HG03565 (cell line): ENCODE measurements at regions not wholly inside any gene's neighbourhood (a gene's known extent, or its start where the extent isn't known, plus 50 kb on each side); places are given as distances from the start of the nearest gene placed in this dataset.

Experiments
- ATAC-seq: cut with Tn5 transposase; IDR thresholded peaks from one replicate; pipeline ENCODE4 v1.9.1; 2021; ENCODE audit warnings: mild to moderate bottlenecking, moderate library complexity; ENCODE audit not compliant: unreplicated experiment

DNA sequence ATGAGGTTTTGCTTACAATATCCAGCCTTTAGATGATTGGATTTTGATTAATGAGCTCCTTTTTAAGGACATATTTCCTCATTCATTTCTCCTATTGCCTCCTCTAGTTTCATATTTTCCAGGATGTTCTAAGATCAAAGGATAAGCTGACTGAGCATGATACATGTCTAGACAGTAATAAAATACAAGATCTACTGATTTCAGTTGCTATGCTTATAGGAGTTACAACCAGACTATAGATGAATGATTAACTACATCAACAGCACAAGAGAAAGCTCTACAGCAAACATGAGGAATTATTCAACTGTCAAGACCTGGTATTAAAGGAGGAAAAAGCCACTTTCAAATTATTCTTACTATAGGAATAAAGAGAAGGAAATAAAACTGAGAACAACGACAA, 85.0 kb upstream of the LINC00305 start:
- ATAC-seq, result no peak

DNA sequence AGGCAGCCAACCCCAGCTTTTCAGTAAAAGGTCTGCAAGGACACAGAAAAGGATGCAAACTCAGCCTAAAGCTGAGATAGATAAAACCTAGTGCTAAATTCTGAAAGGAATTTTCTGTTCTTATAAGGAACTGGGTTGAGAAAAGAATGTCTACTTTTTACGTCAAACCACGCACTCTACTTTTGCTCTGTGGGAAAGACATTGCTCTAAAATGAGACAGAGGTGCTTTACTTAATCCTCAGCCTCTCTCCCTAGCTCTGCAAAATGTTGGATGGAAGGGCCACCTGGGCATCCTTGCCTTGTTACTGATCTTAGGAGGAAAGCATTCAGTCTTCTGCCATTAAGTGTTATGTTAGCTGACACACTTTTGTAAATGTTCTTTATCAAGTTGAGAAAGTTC, 72.1 kb upstream of the LINC00305 start:
- no peak for ATAC-seq

DNA sequence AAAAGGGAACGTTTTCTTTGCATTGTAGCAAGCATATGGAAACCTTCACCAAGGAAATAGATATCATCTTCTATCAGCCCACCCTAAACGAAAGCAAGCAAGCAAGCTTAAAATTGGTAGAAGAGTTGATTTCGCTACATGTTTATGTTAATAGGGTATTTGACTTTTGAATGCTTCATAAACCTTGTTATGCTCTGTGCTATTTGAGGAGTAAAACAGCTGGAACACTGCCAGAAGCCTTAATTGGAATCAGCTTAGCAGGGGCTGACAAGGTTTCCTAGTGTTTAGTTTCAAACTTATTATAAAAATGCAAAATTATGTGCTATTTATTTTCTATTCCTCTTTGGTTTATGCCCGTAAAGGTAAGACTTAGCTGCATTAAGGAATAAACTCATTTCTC, 70.6 kb upstream of the LINC00305 start:
- ATAC-seq, result no peak

DNA sequence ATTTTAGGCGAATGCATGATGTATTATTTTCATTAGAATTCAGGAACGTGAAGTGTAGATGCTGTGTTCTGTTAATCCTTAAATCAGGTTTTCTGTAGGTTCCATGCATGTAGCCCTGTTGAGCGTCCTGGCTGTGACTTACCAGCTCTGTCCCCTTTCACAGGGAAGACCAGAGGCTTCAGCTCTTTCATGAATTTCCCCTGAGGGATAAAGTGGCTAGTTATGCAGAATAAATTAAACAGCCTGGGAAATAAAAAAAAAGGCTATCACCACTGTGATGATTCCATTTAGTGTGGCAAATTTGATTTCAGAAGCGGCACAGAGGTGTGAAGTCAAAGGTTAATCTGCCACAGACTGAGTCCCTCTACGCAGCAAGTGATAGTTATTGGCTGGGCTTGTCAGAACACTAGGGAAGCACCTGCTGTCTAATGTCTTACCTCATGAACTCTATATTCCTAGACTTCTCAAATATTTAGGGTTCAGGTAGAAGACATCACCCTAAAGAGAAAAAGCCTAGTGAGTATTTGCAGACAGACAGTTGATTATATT, 61.6 kb upstream of the LINC00305 start:
- ATAC-seq, result no peak

DNA sequence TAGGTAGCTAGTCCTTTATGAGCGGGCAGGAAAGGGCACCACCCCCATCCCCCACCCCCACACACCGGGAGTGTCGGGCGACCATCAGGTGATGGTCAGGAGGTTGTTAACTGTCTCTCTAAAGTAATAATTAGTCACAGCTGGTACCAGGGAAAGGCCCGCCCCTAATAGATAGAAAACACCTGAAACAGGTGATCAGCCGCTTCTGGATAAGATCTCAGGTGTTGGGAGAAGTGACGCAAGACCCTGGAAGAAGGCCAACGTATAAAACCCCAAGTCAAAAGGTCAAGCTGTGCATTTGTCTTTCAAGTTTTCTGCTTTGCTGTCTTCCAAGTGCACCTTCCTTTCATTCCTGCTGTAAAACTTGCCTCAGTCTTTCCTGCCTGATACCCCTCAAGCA, 59.6 kb upstream of the LINC00305 start:
- no peak for ATAC-seq

DNA sequence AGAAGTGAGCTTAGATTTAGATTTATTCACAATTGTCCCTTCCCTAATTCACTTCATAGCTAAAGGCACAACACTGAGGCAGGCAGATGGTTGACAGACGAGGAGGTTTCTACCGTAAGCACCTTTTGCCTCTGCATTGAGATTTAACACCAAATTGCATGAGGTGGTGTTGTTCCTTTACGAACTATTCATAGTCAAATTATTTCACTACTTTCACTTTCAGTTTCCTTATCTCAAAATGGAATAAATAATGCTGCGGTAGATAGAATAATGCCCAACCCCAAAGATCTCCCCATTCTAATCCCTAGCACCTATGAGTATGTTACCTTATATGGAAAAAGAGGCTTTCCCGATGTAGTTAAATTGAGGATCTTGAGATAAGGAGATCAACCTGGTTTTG, 58.9 kb upstream of the LINC00305 start:
- no peak for ATAC-seq

DNA sequence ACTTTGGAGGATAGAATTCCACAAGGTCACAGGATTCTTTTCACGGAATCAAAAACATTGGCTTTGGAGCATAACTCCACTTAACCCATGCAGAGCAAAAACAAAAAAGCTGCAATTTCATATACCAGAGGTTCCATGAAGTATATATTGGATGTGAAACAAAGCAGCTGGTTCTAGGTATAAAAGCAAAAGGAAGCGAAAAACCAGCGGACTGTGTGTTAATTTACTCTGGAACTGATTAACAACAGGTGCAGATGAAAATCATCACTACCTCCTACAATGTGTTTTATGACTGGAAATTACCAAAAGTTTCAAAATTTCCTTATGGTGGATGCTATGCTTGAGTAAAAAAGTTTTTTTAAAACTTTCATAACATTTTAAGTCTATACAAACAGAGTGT, 54.4 kb upstream of the LINC00305 start:
- no peak for ATAC-seq

DNA sequence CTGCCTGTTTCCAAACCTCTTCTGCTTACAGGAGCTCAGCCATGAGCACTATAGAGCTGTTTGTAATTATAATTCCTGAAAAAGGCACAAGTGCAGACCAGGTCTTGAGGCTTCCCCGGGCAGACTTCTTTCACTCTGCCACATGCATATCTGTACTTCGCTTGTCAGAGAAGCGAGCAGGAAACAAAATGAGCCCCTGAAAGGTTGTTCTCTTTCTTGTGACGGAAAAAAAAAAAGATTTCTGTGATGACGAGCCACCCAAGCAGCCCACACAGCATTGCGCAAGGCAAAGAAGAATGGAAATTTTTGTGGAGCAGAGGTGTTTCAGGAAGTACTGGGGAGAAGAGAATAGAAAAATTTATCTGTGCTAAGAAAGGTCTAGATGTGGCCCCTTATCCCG, 54.0 kb upstream of the LINC00305 start:
- ATAC-seq, result no peak

DNA sequence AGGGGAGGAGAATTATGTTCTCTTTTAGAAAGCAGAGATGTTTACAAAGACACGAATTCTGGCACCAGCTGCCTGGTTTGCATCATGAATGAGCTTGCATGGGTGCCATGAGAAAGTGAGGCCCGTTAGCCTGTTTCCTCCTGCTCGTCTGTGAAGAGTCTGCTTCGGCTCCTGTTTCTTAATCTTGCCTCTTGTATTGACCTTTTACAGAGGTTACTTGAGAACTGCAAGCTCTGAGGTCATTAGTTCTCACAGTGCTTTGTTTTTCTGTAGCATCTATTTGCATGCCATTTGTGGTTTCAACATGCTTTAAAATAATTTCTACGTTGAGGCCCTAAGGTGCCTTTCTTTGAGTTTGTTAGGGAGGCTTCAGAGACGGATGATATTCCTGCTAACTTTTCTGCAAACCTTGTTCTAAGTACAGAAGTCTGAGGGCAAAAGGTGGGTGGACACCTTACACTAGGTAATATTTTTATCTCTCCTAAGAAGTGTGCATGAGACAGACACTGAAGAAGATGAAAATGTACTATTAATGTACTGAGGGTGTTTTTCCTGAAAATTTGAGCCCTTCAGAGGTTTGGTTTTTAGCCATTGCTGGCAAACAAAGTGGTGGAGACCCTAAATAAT, 53.4 kb upstream of the LINC00305 start:
- peak; percentile 62 for ATAC-seq

DNA sequence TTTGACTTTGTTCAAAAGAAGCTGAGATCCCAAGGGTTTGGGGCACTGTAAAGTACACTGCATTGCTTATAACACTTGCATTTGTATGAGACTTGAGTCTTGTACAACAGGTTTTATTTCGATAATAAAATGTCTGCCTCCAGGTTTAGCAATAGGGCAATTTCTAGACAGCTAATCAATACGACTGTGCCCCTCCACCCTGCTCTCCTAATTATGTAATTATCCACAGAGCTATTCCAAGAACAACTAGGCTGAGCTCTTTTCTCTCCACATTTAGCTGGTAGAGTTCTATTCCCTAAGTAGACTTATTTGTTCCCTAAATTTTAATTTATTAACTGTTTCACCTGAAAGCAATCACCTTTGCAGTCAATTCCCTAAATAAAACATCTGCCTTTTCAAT, 52.9 kb upstream of the LINC00305 start:
- no peak for ATAC-seq

DNA sequence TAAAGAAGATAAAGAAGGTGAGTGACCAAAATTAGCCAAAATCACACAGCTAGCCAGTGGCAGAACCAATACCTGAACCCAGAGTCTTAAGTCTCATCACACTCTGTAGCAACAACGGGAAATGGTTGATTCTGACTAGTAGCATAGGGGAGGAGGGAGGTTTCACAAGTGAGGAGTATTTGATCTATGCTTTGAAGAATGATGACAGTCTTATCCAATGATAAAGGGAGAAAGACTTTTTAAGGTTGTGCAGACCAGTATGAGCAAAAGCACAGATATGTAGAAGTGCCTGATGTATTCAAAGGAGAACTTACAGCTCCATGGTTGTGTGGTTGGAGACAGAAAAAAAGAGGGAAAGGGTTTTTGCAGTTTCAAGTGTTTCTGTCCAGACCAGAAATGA, 50.7 kb upstream of the LINC00305 start:
- no peak for ATAC-seq
